Inferior parietal cortex (tissue), 1 donor: ENCODE measurements at regions not wholly inside any gene's neighbourhood (a gene's known extent, or its start where the extent isn't known, plus 50 kb on each side); places are given as distances from the start of the nearest gene placed in this dataset.

Source experiments
- DNase-seq: peaks from one replicate; pipeline ENCODE4 v3.0.0-alpha.2; 2016; ENCODE audit errors: extremely low spot score

- DNase-seq = no peak
Measured at GRCh38 chr5:68161156-68161555, 54.4 kb upstream of the PIK3R1 start.

GRCh38 chr5:68159224-68159951 lies 56.2 kb upstream of the PIK3R1 start:
- no peak for DNase-seq

DNA sequence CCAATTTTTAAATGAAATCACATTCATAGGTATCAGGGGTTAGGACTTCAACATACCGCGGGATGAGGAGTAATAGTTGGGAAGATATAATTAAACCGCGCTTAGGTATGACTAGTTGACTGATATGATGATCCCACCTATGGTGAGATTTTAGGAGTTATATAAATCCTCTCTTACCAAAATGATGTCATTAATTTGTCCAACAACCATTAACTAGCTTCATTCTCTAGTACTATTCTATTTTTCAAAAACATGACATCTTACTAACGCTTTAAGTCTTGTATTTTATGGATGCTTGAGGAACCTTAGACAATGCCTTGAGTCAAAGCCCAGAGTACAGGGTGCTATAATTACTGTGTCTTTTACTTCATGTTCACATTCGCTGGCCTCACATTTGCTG lies 59.6 kb upstream of the PIK3R1 start:
- no peak for DNase-seq

DNA sequence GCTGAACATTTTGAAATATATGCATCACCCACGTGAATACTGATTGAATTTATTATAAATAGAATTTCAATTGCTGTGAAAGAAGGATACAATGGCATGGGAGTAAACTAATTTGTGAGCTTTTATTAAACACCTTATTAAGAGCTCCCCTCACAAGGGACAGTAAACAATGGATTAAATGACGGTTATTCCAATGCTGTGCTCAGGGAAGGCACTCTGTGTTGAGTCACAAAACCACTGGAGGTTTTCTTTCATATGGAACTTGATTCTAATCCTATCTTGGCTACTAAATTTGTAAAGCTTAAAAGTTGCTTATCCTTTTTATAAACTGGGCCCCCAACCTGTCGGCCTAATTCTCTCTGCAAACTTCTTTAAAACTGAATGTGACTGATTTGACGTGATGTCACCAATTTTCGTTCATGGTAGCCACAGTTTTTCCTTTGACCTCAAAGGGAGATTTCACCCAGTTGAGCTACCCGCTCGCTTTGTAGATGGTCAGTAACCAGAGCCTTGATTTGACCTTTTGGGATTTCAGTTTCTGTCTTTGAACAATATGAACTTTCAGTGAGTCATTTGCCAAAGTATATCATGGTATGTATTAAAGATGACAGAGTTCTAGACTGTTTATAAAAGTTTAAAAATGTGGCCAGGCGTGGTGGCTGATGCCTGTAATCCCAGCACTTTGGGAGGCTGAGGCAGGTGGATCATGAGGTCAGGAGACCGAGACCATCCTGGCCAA lies 61.3 kb upstream of the PIK3R1 start:
- no peak for DNase-seq

DNA sequence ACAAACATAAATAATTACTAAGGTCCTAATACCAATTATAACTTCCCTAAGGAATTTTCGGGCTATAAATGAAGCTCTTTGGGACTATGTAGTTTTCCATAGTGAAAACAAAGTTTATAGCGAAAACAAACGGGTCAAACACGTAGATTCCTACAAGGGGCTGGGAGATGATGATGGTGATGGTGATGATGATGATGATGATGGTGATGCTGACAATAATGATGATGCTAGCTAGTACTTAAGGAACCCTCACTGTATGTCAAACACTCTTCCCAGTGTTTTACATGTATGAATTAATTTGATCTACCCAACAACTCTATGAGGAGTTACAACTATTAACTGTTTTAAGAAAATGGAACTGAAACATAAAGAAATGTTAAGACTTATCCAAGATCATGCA lies 63.7 kb upstream of the PIK3R1 start:
- DNase-seq = no peak

DNA sequence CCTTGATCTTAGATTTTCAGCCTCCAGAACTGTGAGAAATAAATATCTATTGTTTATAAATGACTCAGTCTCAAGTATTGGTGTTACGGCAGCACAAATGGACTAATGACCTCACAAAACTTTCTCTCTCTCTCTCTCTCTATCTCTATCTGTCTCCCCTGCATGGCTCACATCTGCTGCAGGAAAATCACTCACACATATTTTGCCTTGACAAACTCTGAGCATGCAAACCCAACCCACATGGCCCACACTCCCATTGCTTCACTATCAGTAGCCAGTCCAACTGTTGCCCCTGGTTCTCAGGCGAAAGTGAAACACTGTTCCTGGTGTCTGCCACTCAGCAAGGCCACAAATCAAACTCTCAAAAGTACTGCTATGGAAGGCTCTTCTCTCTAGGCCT lies 66.4 kb upstream of the PIK3R1 start:
- DNase-seq = no peak

DNA sequence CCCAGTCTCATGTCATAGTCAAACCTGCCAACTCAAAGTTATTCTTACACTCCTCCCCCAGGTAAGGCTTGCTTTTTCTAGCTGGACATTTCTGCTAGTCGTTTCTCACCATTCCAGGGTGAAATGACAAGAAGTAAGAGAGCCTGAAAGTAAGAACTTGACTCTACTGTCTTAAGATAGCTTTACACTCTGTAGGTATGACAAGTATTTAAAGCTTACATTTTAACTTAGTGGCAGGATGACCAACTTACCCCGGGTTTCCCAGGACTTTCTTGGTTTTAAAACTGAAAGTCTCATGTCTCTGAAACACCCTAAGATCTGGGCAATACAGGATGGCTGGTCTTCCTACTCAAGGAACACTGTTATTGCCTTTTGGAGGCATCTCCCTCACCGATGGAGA lies 67.5 kb upstream of the PIK3R1 start:
- no peak for DNase-seq

- no peak for DNase-seq
Measured at GRCh38 chr5:68147659-68148058, 67.9 kb upstream of the PIK3R1 start.

DNA sequence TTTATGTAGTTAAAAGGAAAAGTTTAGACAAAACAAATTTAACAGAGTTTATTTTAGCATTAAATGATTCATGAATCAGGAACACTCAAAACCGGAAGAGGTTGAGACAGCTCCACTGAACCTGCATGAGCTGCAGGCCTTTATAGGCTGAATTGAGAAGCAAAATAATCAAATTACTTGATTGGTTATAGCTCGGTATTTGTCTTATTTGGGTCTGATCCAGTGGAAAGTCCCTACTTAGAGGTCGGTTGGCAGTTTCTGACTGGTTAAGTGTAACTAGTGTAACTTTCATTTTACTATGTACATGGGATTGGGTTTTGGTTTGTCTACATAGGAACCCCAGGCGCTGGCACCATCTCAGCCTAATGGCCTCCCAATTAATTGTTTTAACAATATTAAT lies 74.1 kb upstream of the PIK3R1 start:
- no peak for DNase-seq

GRCh38 chr5:68140763-68141162 lies 74.8 kb upstream of the PIK3R1 start:
- DNase-seq = no peak

DNA sequence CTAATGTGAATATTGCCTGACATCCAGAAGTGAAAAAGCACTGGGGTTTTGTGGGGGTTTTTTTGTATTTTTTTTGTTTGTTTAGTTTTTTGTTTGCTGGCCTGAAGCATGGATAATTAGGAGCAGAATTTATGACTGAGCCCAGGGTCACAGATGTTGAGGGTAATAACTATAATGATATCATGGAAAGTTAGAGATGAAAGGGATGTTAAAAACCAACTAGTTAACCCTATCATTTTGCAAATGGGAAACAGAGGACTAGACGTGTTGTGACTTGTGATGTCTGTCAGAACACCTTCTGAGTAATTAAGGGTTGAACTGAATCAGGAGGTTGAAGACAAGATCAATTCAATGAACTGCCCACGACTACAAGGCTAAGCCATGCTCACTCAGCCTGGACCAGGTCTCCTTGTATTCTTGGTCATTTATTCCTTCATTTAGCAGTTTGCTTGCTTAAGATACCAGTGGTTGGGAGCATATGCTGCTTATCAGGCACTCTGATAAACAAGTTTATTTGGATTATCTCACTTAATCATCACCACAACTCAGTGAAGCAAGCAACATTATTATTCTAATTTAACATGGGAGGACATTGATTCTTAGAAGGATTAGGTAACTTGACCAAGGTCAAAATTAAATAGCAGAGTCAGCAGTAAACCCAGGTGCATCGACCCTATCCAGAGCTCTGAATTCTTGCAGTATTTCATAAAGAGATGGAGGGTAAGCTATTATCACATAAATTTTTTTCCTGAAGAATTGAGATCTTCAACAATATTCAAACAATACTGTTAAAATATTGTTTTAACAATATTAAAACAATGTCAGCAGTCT lies 75.7 kb upstream of the PIK3R1 start:
- no peak for DNase-seq

DNA sequence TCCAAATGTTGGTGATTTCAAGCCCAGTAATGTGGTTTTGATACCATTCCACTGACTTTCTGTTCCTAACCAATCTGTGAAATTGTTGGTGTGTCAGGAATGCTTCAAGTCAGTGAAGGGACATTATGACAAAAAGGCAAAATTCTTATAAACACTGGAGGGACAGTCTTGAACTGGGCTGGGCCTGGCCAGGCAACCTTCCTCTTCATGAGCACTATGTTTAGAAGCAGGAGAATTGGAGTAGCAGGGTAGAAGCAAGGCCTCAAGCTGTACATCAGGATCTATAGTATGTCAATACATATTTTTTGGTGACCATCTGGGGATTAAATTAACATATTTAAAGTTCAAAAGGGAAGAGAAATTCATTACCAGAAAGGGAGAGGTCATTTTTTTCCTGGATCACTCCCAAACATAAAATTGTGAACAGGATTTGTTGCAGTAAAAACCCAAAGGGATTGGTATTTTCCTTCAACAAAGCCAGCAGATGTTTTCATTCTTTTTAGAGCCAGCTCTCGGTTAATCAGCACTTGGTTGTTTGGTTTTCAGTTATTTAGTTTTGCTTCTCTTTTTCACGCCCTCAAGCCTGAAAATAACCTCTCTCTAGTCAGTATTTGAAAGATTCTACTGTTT lies 77.9 kb upstream of the PIK3R1 start:
- no peak for DNase-seq

- no peak for DNase-seq
Measured at GRCh38 chr5:68134669-68135313, 80.8 kb upstream of the PIK3R1 start.

- DNase-seq = no peak
Measured at GRCh38 chr5:68134033-68134668, 81.4 kb upstream of the PIK3R1 start.

- no peak for DNase-seq
Measured at GRCh38 chr5:68130253-68130652, 85.3 kb upstream of the PIK3R1 start.

GRCh38 chr5:68129364-68129763 lies 86.2 kb upstream of the PIK3R1 start:
- DNase-seq = no peak

DNA sequence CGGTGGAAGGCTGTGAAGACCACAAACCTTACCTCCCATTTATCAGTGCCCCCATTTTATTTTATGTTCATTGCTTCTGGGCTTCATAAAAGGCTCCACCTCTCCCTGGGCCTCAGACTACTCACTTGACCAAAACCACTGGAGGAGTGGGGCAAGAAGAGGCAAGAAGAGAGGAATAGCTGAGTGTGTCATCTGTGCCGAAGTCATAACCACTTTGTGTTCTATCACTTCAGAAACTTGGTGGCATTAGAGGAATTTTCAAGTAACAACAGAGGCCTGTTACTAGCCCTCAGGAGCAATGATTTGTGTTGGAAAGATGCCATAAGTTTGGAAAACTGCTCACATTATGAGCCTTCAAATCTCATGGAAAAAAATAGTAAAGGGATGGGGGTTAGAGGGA lies 88.7 kb upstream of the PIK3R1 start:
- DNase-seq = no peak

GRCh38 chr5:68122439-68123328 lies 92.9 kb upstream of the PIK3R1 start:
- DNase-seq = no peak

GRCh38 chr5:68116868-68117411 lies 98.6 kb upstream of the PIK3R1 start:
- no peak for DNase-seq

- DNase-seq = no peak
Measured at GRCh38 chr5:68116408-68116807, 99.1 kb upstream of the PIK3R1 start.
